ENCODE measurements at regions not wholly inside any gene's neighbourhood (a gene's known extent, or its start where the extent isn't known, plus 50 kb on each side); places are given as distances from the start of the nearest gene placed in this dataset.

DNA sequence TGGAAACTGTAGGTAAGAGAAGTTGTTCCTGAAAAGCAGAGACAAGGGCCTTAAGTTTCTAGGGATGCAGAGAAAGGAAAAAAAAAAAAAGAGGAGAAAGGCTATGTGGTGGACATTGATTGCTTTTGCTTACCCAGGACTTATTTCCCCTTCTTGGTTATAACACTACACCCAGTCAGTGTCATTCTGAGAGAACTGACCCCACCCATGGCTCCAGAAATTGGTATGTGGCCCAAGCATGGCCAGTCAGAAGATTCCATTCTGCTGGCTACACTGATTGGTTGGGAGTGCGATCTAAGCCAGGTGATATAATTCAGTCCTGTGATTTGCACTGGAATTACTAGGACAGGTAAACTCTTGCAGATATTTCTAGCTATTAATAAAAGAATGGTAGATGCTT lies 62.2 kb upstream of the EXOC4 start:
- no peak for DNase-seq (ENCODE audit: low read depth)

DNA sequence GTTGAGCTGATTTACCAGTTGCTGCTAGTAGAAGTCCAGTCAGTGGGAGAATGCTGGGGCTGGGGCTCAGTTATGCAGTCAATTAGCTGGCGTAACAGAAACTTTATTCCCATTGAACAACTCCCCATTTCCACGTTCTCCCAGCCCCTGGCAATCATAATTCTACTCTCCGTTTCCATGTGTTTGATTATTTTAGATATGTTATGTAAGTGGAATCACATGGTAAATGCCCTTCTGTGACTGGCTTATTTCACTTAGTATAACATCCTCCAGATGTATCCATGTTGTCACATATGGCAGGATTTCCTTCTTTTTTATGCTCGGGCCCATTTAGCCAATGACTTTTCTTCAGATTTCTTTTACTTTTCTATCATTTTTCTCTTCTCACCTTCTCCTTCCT lies 61.1 kb upstream of the EXOC4 start:
- DNase-seq (ENCODE audit: low read depth): no peak

DNA sequence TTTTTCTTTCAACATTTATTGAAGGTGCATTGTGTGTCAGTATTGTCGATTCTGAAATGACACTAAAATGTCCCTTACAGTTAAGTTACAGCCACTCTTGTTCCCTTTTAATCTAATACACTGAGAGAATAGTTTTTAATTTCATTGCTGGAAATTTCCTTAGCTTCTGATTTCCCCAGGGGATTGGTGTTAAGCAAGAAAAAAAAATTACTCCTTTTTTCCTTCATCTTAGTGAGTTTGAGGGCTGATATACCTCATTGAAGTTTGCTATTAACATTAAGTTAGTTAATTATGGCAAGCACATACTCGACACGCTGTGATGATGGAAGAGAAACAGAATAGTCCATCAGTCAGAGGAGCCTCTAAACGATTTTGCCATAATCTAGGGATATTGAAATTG lies 57.0 kb upstream of the EXOC4 start:
- no peak for DNase-seq (ENCODE audit: low read depth)

DNA sequence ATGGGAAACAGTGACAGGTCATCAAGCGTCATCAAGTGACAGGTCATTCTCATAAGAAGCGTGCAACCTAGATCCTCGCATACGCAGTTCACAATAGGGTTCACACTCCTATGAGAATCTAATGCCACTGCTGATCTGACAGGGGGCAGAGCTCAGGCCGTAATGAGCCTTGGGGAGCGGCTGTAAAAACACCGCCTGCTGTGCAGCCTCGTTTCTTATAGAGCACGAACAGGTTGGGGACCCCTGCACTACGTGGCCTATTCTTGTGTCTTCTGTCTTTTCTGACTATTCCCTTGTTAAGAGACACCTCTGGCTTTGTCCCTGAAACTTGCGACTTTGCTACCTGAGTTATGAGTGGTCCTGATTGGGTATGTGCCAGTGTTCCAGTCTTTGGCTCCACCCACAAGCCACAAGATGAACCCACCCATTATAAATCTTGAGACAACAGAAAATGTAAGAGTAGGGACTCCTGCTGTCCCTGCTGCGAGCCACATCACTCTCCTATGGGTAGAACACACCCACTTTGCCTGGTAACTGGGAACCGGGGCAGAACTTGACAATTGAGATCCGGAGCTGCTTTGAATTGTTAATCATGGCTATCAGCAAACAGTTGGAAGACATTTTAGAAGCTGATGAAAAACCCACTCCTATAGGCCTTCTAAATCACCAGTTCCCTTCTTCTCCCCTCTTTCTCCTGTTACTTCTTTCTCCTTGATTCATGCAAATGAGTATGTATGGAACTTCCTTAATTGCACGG lies 55.8 kb upstream of the EXOC4 start:
- DNase-seq (ENCODE audit: low read depth): no peak

DNA sequence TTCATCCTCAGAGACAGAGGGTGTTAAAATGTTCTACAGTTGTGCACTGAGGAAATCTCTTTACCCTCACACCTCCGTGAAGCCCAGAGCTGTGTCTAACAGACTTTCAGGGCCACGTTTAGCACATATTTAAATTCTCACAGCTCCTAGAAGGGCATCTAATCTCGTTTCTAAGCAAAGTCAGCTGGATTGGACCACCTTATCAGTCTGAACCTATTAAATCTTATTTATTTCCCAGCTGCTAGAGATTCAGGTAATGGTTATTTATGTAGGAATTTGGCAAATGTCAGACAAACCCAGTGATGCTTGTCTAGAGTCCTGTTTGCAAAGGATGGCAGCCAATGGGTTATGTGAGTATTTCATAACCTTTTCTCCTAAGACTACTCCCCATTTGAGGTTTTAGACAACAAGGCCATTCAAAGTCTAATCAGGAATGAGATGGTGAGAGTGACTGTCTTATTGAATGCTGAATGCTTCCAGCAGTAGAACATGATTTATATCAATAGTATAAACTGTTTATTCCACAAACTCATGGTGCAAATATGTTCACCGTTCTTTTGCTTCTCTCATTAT lies 54.8 kb upstream of the EXOC4 start:
- no peak for DNase-seq (ENCODE audit: low read depth)

DNA sequence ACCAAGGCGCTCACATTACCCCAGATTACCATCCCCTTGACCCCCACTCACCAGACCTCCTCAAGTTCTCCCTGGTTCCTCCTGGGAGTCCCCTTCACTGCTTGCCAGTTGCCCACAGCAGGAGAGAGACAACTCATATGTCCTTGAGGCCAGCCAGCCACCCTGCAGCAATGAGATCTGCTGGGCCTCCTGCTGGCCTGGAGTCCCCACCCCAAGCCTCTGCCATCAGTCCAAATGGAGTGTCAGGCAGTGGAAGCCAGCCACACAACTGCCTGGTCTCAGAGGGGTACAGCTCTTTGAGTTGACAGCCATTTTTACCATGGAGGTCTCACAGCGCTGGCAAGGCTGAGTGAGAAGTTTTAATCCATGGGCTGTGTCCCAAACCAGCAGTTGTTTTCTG lies 53.0 kb upstream of the EXOC4 start:
- no peak for DNase-seq (ENCODE audit: low read depth)

DNA sequence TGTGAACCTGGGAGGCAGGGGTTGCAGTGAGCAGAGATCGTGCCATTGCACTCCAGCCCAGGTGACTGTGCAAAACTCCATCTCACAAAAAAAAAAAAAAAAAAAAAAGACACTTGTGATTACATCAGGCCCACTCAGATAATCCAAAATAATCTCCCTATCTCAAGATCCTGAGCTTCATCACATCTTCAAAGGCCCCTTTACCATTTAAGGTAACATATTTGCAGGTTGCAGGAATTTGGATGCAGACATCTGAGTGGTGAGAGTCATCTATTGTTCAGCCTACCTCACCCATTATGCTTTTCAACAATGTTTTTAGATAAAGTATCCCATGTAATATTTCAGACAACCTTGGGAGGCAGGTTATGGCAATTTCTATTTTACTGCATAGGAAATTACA lies 51.4 kb upstream of the EXOC4 start:
- DNase-seq (ENCODE audit: low read depth): no peak

DNA sequence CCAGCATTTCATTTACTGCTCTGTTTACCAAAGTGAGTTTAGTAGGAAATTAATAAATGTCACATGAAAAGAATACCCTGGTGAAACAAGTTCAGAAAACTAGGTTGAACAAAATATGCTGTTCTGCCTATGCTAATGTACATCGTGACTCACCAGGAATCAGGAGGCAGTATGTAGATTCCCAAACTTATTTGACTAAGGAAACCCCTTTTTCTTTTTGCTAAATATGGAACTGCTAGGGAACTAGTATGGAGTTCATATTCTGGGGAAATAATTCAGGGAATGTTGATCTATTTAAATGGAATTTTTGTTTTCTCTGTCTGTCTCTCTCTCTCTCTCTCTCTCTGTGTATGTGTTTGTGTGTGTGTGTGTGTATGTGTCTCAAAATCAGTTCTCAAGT lies 49.9 kb upstream of the EXOC4 start:
- DNase-seq (ENCODE audit: low read depth): no peak
